NT2/D1 (cell line): ENCODE measurements at regions not wholly inside any gene's neighbourhood (a gene's known extent, or its start where the extent isn't known, plus 50 kb on each side); places are given as distances from the start of the nearest gene placed in this dataset.

Experiments used
- DNase-seq: peaks from one replicate; pipeline ENCODE4 v3.0.0-alpha.2; 2011; ENCODE audit warnings: low read depth, low spot score
- H3K27me3 ChIP-seq: 2 replicates; pipeline ENCODE4 v1.6.0; 2011; ENCODE audit warnings: mild to moderate bottlenecking; ENCODE audit not compliant: insufficient read length, insufficient read depth
- H3K36me3 ChIP-seq: 2 replicates; pipeline ENCODE4 v1.6.1; 2011; ENCODE audit warnings: mild to moderate bottlenecking, low read length, mixed read lengths; ENCODE audit not compliant: insufficient read depth, insufficient read length
- H3K4me1 ChIP-seq: 2 replicates; pipeline ENCODE4 v1.5.1; 2011; ENCODE audit not compliant: insufficient read depth, insufficient read length
- H3K4me3 ChIP-seq: 2 replicates; pipeline ENCODE4 v1.5.1; 2011; ENCODE audit warnings: low read depth; ENCODE audit not compliant: insufficient read length
- H3K9ac ChIP-seq: 2 replicates; pipeline ENCODE4 v1.6.0; 2011; ENCODE audit warnings: low read depth; ENCODE audit not compliant: insufficient read length
- H3K9me3 ChIP-seq: 2 replicates; pipeline ENCODE4 v1.5.1; 2011; ENCODE audit warnings: mild to moderate bottlenecking, low read length; ENCODE audit not compliant: insufficient read depth
- SUZ12 ChIP-seq: IDR thresholded peaks from 2 replicates; pipeline ENCODE4 v1.6.1; 2011; ENCODE audit not compliant: insufficient read length, insufficient read depth; ENCODE audit errors: extremely low read depth
- YY1 ChIP-seq: IDR thresholded peaks from 2 replicates; pipeline ENCODE4 v1.6.1; 2011; ENCODE audit not compliant: insufficient read length, insufficient read depth
- ZNF274 ChIP-seq: IDR thresholded peaks from 2 replicates; pipeline ENCODE4 v1.6.1; 2011; ENCODE audit warnings: mild to moderate bottlenecking, low read depth, low read length

DNA sequence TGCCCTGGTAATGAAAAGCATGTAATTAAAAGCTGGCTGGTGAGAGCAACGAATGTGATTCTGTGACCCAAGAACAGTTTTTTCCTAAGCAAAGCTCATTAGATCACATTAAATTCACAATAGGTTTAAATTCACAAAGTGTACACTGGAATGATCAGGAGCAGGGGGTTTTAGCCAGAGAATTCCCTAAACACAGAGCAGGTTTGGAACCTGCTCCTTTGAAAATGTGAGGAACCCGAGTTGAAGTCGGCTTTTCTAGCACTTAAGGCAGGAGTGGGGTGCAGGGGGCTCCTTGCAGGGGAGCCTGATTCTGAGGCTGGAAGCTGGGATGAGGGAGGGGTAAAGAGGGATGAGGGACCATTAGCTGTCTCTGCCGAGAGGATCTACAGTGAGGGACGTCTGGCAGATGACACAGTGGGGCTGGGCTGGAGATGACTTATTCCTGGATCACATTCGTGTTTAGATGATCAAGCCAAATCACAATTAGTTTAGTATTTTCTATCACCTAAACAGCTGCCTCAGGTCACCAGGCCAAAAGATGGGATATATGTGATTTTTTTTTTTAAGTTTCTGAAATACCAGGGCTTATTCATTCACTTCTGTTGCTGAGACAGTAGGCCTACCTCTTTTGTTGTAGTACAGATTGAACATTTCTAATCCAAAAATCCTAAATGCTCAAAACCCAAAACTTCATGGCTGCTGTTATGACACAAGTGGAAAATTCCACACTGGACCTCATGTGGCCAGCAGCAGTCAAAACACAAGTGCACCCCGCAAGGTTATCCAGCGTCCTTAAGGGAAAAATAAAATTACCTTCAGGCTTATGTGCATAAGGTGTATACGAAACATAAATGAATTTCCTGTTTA, 93.1 kb upstream of the HIVEP1 start:
- Histone ChIP-seq H3K4me1 (no peaks in the 10 kb centered on the region), H3K36me3 (no peaks in the 10 kb centered on the region), H3K9ac (no peak overlapping the region), H3K4me3 (no peak overlapping the region), H3K9me3 (no peaks in the 10 kb centered on the region), H3K27me3 (no peaks in the 10 kb centered on the region)
- TF ChIP-seq YY1 = no peak
- no peak for TF ChIP-seq SUZ12
- no peak for TF ChIP-seq ZNF274
- no peak for DNase-seq

DNA sequence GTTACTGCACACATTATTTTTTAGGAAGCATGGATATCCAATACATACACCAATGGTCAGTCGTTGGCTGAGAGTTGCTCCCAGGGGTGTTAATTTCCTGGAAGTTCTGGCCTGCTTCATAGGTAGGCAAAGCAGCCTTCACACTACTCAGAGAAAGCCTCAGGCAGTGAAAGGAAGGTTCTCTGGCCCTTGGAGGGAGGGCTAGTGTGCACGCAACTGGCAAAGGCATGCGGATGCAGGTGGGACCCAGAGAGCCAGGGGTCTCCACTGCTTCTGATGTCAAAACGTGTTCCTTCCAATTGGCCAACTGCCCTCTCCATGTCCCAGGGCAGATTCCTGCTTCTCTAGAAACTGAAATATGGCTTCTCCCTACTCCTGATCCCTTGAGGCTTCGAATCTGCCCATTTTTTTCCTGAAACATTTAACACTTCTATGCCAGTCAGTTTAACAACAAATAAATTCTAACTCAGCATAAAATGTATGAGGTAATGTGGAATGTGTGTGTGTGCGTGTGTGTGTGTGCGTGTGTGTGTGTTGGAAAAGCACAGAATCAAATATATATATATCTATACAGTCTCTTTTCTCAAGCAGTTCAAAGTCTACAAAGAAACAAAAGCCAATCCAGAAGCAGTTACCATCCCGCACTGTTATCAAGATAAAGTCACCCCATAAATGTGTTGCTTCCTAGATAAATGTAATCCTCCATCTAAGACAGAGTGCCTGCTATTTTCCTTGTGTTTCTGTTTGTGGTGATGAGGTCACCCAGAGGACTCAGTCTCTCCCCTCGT, 94.0 kb upstream of the HIVEP1 start:
- Histone ChIP-seq H3K9ac (no peak overlapping the region), H3K4me3 (no peak overlapping the region), H3K4me1 (no peaks in the 10 kb centered on the region), H3K9me3 (no peaks in the 10 kb centered on the region), H3K36me3 (no peaks in the 10 kb centered on the region), H3K27me3 (no peaks in the 10 kb centered on the region)
- TF ChIP-seq SUZ12 = no peak
- no peak for TF ChIP-seq YY1
- no peak for TF ChIP-seq ZNF274
- no peak for DNase-seq

GRCh38 chr6:11912420-11912819, 99.7 kb upstream of the HIVEP1 start:
- Histone ChIP-seq H3K27me3 (no peaks in the 10 kb centered on the region), H3K4me1 (no peaks in the 10 kb centered on the region), H3K9me3 (peaks cover 7% of the 10 kb centered on the region; the same call in 1 of the 2 replicates), H3K36me3 (no peaks in the 10 kb centered on the region), H3K9ac (no peak overlapping the region), H3K4me3 (no peak overlapping the region)
- DNase-seq = no peak
- no peak for TF ChIP-seq ZNF274
- TF ChIP-seq SUZ12 = no peak
- TF ChIP-seq YY1 = no peak

GRCh38 chr6:11911538-11911937, 100.6 kb upstream of the HIVEP1 start:
- no peak for DNase-seq

GRCh38 chr6:11909696-11910132, 102.4 kb upstream of the HIVEP1 start:
- no peaks in the 10 kb centered on the region for H3K27me3 ChIP-seq
- H3K4me1 ChIP-seq = no peaks in the 10 kb centered on the region
- H3K9me3 ChIP-seq = peaks cover 7% of the 10 kb centered on the region; the same call in 1 of the 2 replicates
- no peak for TF ChIP-seq SUZ12
- TF ChIP-seq YY1 = no peak
- TF ChIP-seq ZNF274 = no peak
- H3K36me3 ChIP-seq = no peaks in the 10 kb centered on the region
- no peak overlapping the region for H3K9ac ChIP-seq
- no peak overlapping the region for H3K4me3 ChIP-seq
- no peak for DNase-seq

More at GRCh38 chr6:11911538-11911937, 100.6 kb upstream of the HIVEP1 start:
- H3K4me3 ChIP-seq = no peak overlapping the region
- H3K9ac ChIP-seq = no peak overlapping the region
- no peaks in the 10 kb centered on the region for H3K4me1 ChIP-seq
- no peaks in the 10 kb centered on the region for H3K36me3 ChIP-seq
- H3K27me3 ChIP-seq = no peaks in the 10 kb centered on the region
- H3K9me3 ChIP-seq = peaks cover 7% of the 10 kb centered on the region; the same call in 1 of the 2 replicates
- TF ChIP-seq ZNF274 (no peak), YY1 (no peak), SUZ12 (no peak)

- Histone ChIP-seq H3K27me3 (no peaks in the 10 kb centered on the region), H3K9me3 (peaks cover 7% of the 10 kb centered on the region; the same call in 1 of the 2 replicates), H3K9ac (no peak overlapping the region), H3K36me3 (no peaks in the 10 kb centered on the region), H3K4me1 (no peaks in the 10 kb centered on the region), H3K4me3 (no peak overlapping the region)
- TF ChIP-seq YY1 (no peak), ZNF274 (no peak), SUZ12 (no peak)
- no peak for DNase-seq
Measured at GRCh38 chr6:11908436-11909105, 103.5 kb upstream of the HIVEP1 start.

DNA sequence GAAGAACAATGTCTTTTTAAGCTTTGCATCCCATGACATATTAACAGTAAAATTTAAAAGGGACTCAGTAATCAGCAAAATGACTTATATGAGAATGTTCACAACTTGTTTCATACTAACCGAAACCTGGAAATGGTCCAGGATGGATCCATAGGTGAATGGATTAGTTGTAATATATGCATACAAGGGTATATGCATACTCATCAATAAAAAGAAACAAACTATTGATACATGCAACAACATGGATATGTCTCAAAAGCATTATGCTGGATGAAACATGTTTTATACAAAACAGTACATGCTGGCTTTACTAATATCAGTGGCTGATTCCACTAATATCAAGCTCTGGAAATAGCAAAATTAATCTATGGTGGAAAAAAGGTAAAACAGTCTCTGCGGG, 108.5 kb upstream of the HIVEP1 start:
- H3K4me3 ChIP-seq = no peak overlapping the region
- no peaks in the 10 kb centered on the region for H3K36me3 ChIP-seq
- TF ChIP-seq SUZ12 (no peak), ZNF274 (no peak), YY1 (no peak)
- H3K9me3 ChIP-seq = no peaks in the 10 kb centered on the region
- no peaks in the 10 kb centered on the region for H3K27me3 ChIP-seq
- no peak overlapping the region for H3K9ac ChIP-seq
- DNase-seq = no peak
- no peaks in the 10 kb centered on the region for H3K4me1 ChIP-seq
